BE2C (cell line): ENCODE measurements at regions not wholly inside any gene's neighbourhood (a gene's known extent, or its start where the extent isn't known, plus 50 kb on each side); places are given as distances from the start of the nearest gene placed in this dataset.

Experiments
- DNase-seq: peaks from one replicate; pipeline ENCODE4 v3.0.0-alpha.2; 2020
- H3K27me3 ChIP-seq: fragments of 250-450 bp; sonication (Bioruptor Pico); 2 replicates; pipeline ENCODE4 v1.5.1; 2020; ENCODE audit warnings: mild to moderate bottlenecking
- H3K36me3 ChIP-seq: fragments of 250-450 bp; sonication (Bioruptor Pico); 2 replicates; pipeline ENCODE4 v1.5.1; 2020; ENCODE audit warnings: mild to moderate bottlenecking
- H3K4me1 ChIP-seq: fragments of 250-450 bp; sonication (Bioruptor Pico); 2 replicates; pipeline ENCODE4 v1.5.1; 2020
- H3K4me3 ChIP-seq: 2 replicates; pipeline ENCODE4 v1.5.1; 2011; ENCODE audit warnings: low read depth, low read length
- H3K9me3 ChIP-seq: fragments of 250-450 bp; sonication (Bioruptor Pico); 2 replicates; pipeline ENCODE4 v1.5.1; 2020
- TF ChIP-seq, protein P1 (sequence below): IDR thresholded peaks from 2 replicates; pipeline ENCODE4 v1.5.1; 2012; ENCODE audit warnings: mild to moderate bottlenecking, low read depth, low read length

DNA sequence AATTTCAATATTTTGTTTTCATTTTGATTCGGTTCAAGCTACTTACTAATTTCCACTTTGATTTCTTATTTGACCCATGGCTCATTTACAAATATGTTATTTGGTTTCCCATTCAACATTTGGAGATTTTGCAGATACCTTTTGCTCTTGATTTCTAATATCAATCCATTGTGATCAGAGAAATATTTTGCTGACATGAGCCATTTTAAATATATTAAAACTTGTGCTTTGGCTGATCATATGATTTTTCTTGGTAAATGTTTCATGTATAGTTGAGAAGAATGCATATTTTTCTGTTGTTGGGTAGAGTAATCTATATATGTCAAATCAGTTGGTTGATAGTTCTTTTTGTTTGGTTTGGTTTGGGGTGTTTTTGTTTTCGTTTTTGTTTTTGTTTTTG lies 95.0 kb downstream of the GASK1B start:
- no peaks in the 10 kb centered on the region for H3K36me3 ChIP-seq
- H3K9me3 ChIP-seq: no peaks in the 10 kb centered on the region
- no peak overlapping the region for H3K4me3 ChIP-seq
- H3K4me1 ChIP-seq: no peaks in the 10 kb centered on the region
- TF ChIP-seq, protein P1, sequence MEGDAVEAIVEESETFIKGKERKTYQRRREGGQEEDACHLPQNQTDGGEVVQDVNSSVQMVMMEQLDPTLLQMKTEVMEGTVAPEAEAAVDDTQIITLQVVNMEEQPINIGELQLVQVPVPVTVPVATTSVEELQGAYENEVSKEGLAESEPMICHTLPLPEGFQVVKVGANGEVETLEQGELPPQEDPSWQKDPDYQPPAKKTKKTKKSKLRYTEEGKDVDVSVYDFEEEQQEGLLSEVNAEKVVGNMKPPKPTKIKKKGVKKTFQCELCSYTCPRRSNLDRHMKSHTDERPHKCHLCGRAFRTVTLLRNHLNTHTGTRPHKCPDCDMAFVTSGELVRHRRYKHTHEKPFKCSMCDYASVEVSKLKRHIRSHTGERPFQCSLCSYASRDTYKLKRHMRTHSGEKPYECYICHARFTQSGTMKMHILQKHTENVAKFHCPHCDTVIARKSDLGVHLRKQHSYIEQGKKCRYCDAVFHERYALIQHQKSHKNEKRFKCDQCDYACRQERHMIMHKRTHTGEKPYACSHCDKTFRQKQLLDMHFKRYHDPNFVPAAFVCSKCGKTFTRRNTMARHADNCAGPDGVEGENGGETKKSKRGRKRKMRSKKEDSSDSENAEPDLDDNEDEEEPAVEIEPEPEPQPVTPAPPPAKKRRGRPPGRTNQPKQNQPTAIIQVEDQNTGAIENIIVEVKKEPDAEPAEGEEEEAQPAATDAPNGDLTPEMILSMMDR: no peak
- DNase-seq: no peak
- H3K27me3 ChIP-seq: no peaks in the 10 kb centered on the region

DNA sequence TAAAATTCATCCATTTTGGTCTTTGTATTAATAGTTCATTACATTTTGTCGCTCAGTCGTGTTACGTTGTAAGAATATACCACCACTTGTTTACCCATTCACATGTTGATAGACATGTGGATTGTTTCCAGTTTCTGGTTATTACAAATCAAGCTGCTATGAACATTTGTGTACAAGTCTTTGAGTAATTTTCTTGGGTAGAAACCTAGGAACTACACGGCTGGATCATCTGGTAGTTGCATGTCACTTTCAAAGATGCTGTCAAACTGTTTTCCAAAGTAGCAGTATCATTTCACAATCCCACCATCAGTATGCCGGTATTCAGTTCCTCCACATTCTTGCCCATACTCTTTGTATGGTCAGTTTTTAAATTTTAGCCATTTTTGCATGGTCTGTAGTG lies 98.0 kb downstream of the GASK1B start:
- Histone ChIP-seq H3K4me1 (no peaks in the 10 kb centered on the region), H3K4me3 (no peak overlapping the region), H3K27me3 (no peaks in the 10 kb centered on the region), H3K36me3 (no peaks in the 10 kb centered on the region), H3K9me3 (no peaks in the 10 kb centered on the region)
- TF ChIP-seq, protein P1: no peak
- DNase-seq: no peak

DNA sequence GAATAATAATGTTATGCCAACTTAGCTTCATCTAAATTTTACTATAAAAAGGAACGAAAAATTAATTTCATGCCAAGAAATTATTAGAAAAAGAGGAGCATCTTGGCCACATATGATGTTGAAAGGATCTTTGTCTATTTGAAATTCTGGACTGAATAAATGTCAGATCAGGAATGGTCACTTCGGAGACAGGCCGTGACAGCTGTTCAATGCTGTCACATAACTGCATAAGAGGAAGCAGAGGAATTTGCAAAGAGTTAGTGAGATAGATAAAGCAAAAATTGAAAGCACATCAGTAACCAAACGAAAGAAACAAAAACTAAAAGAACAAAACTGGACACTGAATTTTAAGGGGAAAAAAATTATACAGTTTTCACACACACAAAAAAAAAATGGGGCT lies 100.9 kb downstream of the GASK1B start:
- H3K36me3 ChIP-seq: no peaks in the 10 kb centered on the region

DNA sequence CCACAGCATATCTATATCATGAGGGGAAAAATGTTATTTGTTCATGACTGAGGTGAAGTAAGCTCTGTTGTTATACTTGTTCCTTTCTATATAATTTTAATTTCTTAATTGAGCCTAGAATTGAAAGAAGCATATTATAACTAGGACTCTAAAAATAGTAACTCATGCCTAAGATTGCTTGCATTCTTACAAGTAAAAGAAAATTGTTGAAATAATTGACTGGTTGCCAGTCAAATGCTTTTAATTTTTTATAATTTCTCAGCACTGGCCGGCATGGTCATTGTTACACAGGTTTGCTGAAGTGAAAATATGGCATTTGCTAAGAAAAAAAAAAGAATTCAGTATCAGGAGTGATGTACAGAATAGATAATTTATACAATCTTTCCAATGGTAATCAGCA lies 104.8 kb downstream of the GASK1B start:
- Histone ChIP-seq H3K4me3 (no peak overlapping the region), H3K27me3 (no peaks in the 10 kb centered on the region), H3K4me1 (no peaks in the 10 kb centered on the region), H3K36me3 (no peaks in the 10 kb centered on the region), H3K9me3 (no peaks in the 10 kb centered on the region)
- TF ChIP-seq, protein P1: no peak
- DNase-seq: no peak

More for the DNA sequence above, 100.9 kb downstream of the GASK1B start:
- TF ChIP-seq, protein P1: no peak
- no peak for DNase-seq
- Histone ChIP-seq H3K9me3 (no peaks in the 10 kb centered on the region), H3K4me1 (no peaks in the 10 kb centered on the region), H3K4me3 (no peak overlapping the region), H3K27me3 (no peaks in the 10 kb centered on the region)

DNA sequence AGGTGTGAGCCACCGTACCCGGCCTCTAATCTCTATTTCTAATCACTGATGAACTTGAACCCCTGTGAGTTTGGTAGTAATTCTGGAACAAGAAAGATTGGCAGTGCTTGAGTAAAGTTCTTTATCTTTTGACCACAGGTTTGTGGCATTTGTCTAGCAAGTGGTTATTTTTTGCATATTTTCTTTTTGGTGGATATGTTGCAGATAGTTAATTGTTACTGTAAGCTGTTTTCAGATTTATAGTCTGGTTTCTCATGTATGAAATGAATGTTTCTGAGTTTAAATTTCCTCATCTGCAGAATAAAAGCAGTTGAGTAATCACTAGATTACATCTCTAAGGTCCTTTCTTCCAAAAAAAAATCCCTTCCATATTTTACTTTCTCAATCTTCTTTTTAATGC lies 105.2 kb downstream of the GASK1B start:
- no peak overlapping the region for H3K4me3 ChIP-seq
- DNase-seq: no peak
- TF ChIP-seq, protein P1: no peak
- no peaks in the 10 kb centered on the region for H3K9me3 ChIP-seq
- H3K27me3 ChIP-seq: no peaks in the 10 kb centered on the region
- no peaks in the 10 kb centered on the region for H3K4me1 ChIP-seq
- H3K36me3 ChIP-seq: no peaks in the 10 kb centered on the region

DNA sequence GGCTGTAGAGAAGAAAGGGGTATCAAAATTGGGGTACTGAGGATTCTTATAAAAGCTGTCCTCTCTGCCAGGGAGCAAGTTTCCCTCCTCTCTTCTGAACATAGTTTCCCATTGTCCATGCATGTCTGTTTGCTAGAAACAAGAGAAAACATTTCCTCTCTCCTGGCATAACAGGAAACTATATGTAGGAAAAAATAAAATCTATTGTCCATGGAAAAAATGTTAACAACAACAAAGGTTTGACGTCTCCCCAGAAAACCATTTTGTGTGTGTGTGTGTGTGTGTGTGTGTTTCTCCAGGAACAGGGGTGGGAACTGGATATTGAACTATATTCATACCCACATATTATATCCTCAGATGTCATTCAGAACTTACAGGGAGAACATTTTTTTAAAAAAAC lies 107.2 kb downstream of the GASK1B start:
- DNase-seq: no peak
- no peak overlapping the region for H3K4me3 ChIP-seq
- H3K4me1 ChIP-seq: no peaks in the 10 kb centered on the region
- H3K9me3 ChIP-seq: no peaks in the 10 kb centered on the region
- no peaks in the 10 kb centered on the region for H3K27me3 ChIP-seq
- H3K36me3 ChIP-seq: no peaks in the 10 kb centered on the region
- TF ChIP-seq, protein P1: no peak
